GM12878 (cell line): ENCODE measurements at regions not wholly inside any gene's neighbourhood (a gene's known extent, or its start where the extent isn't known, plus 50 kb on each side); places are given as distances from the start of the nearest gene placed in this dataset.

Experiments used
- ATAC-seq: fragments of 200-7000 bp; cut with Tn5 transposase; 3 replicates; pipeline ENCODE4 v1.9.1; 2020; ENCODE audit warnings: mild to moderate bottlenecking, moderate library complexity
- BruUV-seq: library from RNA; stranded (reverse); fragments of 400-500 nt; replicated peaks from 2 replicates; lab custom pipeline; 2021; lab: Mats Ljungman, UMichigan
- CTCF ChIA-PET: fragments of 300-600 bp; sonication (Branson Sonifier 250); formaldehyde crosslinking; extraction: SDS; loops from one replicate; lab custom pipeline; 2021; ENCODE audit warnings: inconsistent platforms; lab: Yijun Ruan, JAX
- POLR2A ChIA-PET: fragments of 350-600 bp; formaldehyde crosslinking; extraction: SDS; loops from one replicate; lab custom pipeline; 2021; ENCODE audit warnings: inconsistent platforms; lab: Charles Lee
- RAD21 ChIA-PET: fragments of 300-600 bp; sonication (Branson Sonifier 250); formaldehyde crosslinking; loops from one replicate; lab custom pipeline; 2023; ENCODE audit warnings: antibody characterized with exemption; ENCODE audit not compliant: unreplicated experiment; lab: Charles Lee
- SMC1A ChIA-PET: fragments of 300-600 bp; sonication (Branson Sonifier 250); formaldehyde crosslinking; loops from one replicate; lab custom pipeline; 2023; ENCODE audit not compliant: unreplicated experiment, uncharacterized antibody; lab: Charles Lee
- DNase-seq: peaks from one replicate; pipeline ENCODE4 v3.0.0-alpha.2; 2011; ENCODE audit warnings: low read depth, low spot score
- FAIRE-seq: peaks from 3 replicates; lab custom pipeline; 2011; peaks lifted over from hg19 to GRCh38; lab: Jason Lieb, UNC
- H2AFZ ChIP-seq: 2 replicates; pipeline ENCODE4 v1.6.0; 2011; ENCODE audit warnings: low read depth, low read length, control low read depth; ENCODE audit not compliant: control insufficient read depth
- H3K27ac ChIP-seq: 2 replicates; pipeline ENCODE4 v1.5.1; 2011; ENCODE audit warnings: control low read depth; ENCODE audit not compliant: control insufficient read depth, insufficient read depth
- H3K27me3 ChIP-seq, 2 experiments: replicated peaks in 1 of 2; 2 replicates each; pipeline versions ENCODE4 v1.6.0 to v1.6.1; 2011; ENCODE audit warnings: low read length in 1 of 2; ENCODE audit not compliant: control insufficient read depth in 2 of 2, insufficient read depth in 2 of 2
- H3K36me3 ChIP-seq, 2 experiments: 2 replicates each; pipeline ENCODE4 v1.5.1; 2011; ENCODE audit warnings: low read length in 1 of 2; ENCODE audit not compliant: control insufficient read depth in 2 of 2, insufficient read depth in 2 of 2
- H3K4me1 ChIP-seq: 2 replicates; pipeline ENCODE4 v1.6.1; 2011; ENCODE audit warnings: mild to moderate bottlenecking, low read length, moderate library complexity, mixed read lengths; ENCODE audit not compliant: control insufficient read depth, insufficient read depth
- H3K4me2 ChIP-seq: 2 replicates; pipeline ENCODE4 v1.6.0; 2011; ENCODE audit warnings: control low read depth; ENCODE audit not compliant: control insufficient read depth, insufficient read depth
- H3K4me3 ChIP-seq: fragments of 200-600 bp; sonication (generic); 2 replicates; pipeline ENCODE4 v1.5.1; 2016
- H3K79me2 ChIP-seq: 2 replicates; pipeline ENCODE4 v1.6.0; 2011; ENCODE audit warnings: low read length; ENCODE audit not compliant: control insufficient read depth, insufficient read depth
- H3K9ac ChIP-seq: 2 replicates; pipeline ENCODE4 v1.8.0; 2011; ENCODE audit warnings: low read length, control low read depth, mixed read lengths; ENCODE audit not compliant: control insufficient read depth, insufficient read depth
- H3K9me3 ChIP-seq: replicated peaks from 3 replicates; pipeline ENCODE4 v1.5.1; 2011; ENCODE audit warnings: mild to moderate bottlenecking, low read length; ENCODE audit not compliant: control insufficient read depth, insufficient read depth
- H4K20me1 ChIP-seq: 2 replicates; pipeline ENCODE4 v1.6.0; 2011; ENCODE audit not compliant: control insufficient read depth, insufficient read depth
- BACH1 ChIP-seq: fragments of 450-650 bp; IDR thresholded peaks from 2 replicates; pipeline ENCODE4 v1.6.1; 2017; ENCODE audit warnings: mild to moderate bottlenecking, borderline replicate concordance
- CHD1 ChIP-seq: IDR thresholded peaks from 2 replicates; pipeline ENCODE4 v1.6.1; 2012; ENCODE audit warnings: low read depth, low read length, improper control_type of control experiment
- E4F1 ChIP-seq: fragments of 450-650 bp; IDR thresholded peaks from 2 replicates; pipeline ENCODE4 v1.6.1; 2018; ENCODE audit warnings: borderline replicate concordance, mild to moderate bottlenecking; ENCODE audit not compliant: partially characterized antibody
- EP300 ChIP-seq, 2 experiments: fragments of 150-350 bp in 1 of 2; IDR thresholded peaks; 2 replicates each; pipeline ENCODE4 v1.6.1; 2011 to 2012; ENCODE audit warnings: low read depth in 2 of 2, low read length in 2 of 2, borderline replicate concordance in 1 of 2, improper control_type of control experiment in 1 of 2, inconsistent platforms in 1 of 2; ENCODE audit not compliant: control insufficient read depth in 1 of 2
- KDM1A ChIP-seq: fragments of 200-600 bp; sonication (generic); IDR thresholded peaks from 2 replicates; pipeline ENCODE4 v1.6.1; 2016; ENCODE audit warnings: borderline replicate concordance
- MLLT1 ChIP-seq: fragments of 450-650 bp; IDR thresholded peaks from 2 replicates; pipeline ENCODE4 v1.6.1; 2016; ENCODE audit warnings: mild to moderate bottlenecking
- MTA2 ChIP-seq: fragments of 450-650 bp; IDR thresholded peaks from 2 replicates; pipeline ENCODE4 v1.6.1; 2016; ENCODE audit warnings: low read depth, mild to moderate bottlenecking, moderate library complexity
- MXI1 ChIP-seq: fragments of 150-350 bp; IDR thresholded peaks from 2 replicates; pipeline ENCODE4 v1.6.1; 2011; ENCODE audit warnings: low read depth, mild to moderate bottlenecking, inconsistent platforms, low read length, improper control_type of control experiment
- NR2C1 ChIP-seq: fragments of 450-650 bp; IDR thresholded peaks from 2 replicates; pipeline ENCODE4 v1.6.1; 2017; ENCODE audit warnings: antibody characterized with exemption, mild to moderate bottlenecking, moderate library complexity
- SMC3 ChIP-seq: IDR thresholded peaks from 2 replicates; pipeline ENCODE4 v1.6.1; 2011; ENCODE audit warnings: low read length, improper control_type of control experiment, borderline replicate concordance
- ZNF274 ChIP-seq: IDR thresholded peaks from one replicate; pipeline ENCODE4 v1.8.0; 2011; ENCODE audit not compliant: insufficient read length, insufficient read depth
- WGBS: methylation state at CpG from one replicate; pipeline ENCODE4 v1.1.6; 2016; ENCODE audit warnings: low lambda C conversion rate; ENCODE audit not compliant: insufficient replicate concordance, insufficient coverage; ENCODE audit errors: missing lambda C conversion rate; 5-methylcytosine and 5-hydroxymethylcytosine counted together
- in situ Hi-C: fragments of 300-500 bp; cut with MboI; formaldehyde crosslinking; loops from 9 replicates; pipeline ENCODE4 v1.14.3; 2018; ENCODE audit warnings: mixed read lengths
- intact Hi-C: fragments of 100-400 bp; cut with micrococcal nuclease; formaldehyde crosslinking; loops from one replicate; pipeline ENCODE4 v1.14.2; 2022; ENCODE audit not compliant: unreplicated experiment

GRCh38 chr10:65559369-65559768 is 1366.5 kb upstream of the LRRTM3 start (continued):
- TF ChIP-seq BACH1 (no peak), MXI1 (no peak), KDM1A (no peak)

- Histone ChIP-seq H3K79me2 (no peaks in the 10 kb centered on the region), H3K27me3 (no peaks in the 10 kb centered on the region), H4K20me1 (no peaks in the 10 kb centered on the region), H3K27ac (no peak overlapping the region), H3K4me2 (no peak overlapping the region), H3K36me3 (no peaks in the 10 kb centered on the region), H3K9me3 (no peaks in the 10 kb centered on the region), H3K4me3 (no peak overlapping the region), H2AFZ (no peak overlapping the region), H3K9ac (no peak overlapping the region), H3K4me1 (no peaks in the 10 kb centered on the region)
- ATAC-seq (peak; percentile 85), DNase-seq (no peak), FAIRE-seq (no peak)
- WGBS: 0% methylated on average over 1 of the region's 1 CpG
- POLR2A ChIA-PET: no interaction called here
- SMC1A ChIA-PET: interaction anchor here (0.8 kb wide), 1 partner anchor 71 kb away, joined by 3 read pairs; no protein-coding TSS in a partner anchor
- TF ChIP-seq ZNF274: no peak
- peak; percentile 40; the same call in 1 of the 2 replicates for TF ChIP-seq MTA2
- 0 out of 4 replicates have a peak, but pooled peaks of 1 of the 2 experiments have one; percentile 14 for TF ChIP-seq EP300 (IDR thresholded peaks at IDR 0.05; ENCODE audit: borderline replicate concordance in 1 of 2, control insufficient read depth in 1 of 2, low read depth in 2 of 2, low read length in 2 of 2)
- no peak for TF ChIP-seq CHD1
- TF ChIP-seq MLLT1: no peak
- TF ChIP-seq E4F1: no peak
- no peak for TF ChIP-seq SMC3
- TF ChIP-seq NR2C1: no peak
- intact Hi-C loops: no loop called here
- CTCF ChIA-PET: no interaction called here
- BruUV-seq: no TSS peak
- in situ Hi-C loops: no loop called here
- RAD21 ChIA-PET: no interaction called here
Observed at GRCh38 chr10:65565246-65565645, 1360.6 kb upstream of the LRRTM3 start.
